Kidney epithelial cell (primary cell): ENCODE measurements at regions not wholly inside any gene's neighbourhood (a gene's known extent, or its start where the extent isn't known, plus 50 kb on each side); places are given as distances from the start of the nearest gene placed in this dataset.

Source experiments
- DNase-seq: peaks from one replicate; pipeline ENCODE4 v3.0.0-alpha.2; 2010; ENCODE audit warnings: low read depth
- H3K27me3 ChIP-seq: 2 replicates; pipeline ENCODE4 v1.6.0; 2011; ENCODE audit warnings: low read length; ENCODE audit not compliant: control insufficient read depth, insufficient read depth
- H3K36me3 ChIP-seq: 2 replicates; pipeline ENCODE4 v1.5.1; 2011; ENCODE audit warnings: low read length; ENCODE audit not compliant: control insufficient read depth, insufficient read depth
- H3K4me3 ChIP-seq: 2 replicates; pipeline ENCODE4 v1.5.1; 2011; ENCODE audit warnings: low read depth, mild to moderate bottlenecking, control low read depth, low read length
- CTCF ChIP-seq: IDR thresholded peaks from 2 replicates; pipeline ENCODE4 v1.5.1; 2011; ENCODE audit warnings: mild to moderate bottlenecking, moderate library complexity, low read length, control low read depth, inconsistent platforms; ENCODE audit not compliant: insufficient read depth, poor library complexity, severe bottlenecking

- DNase-seq, result no peak
- H3K27me3 ChIP-seq, result no peaks in the 10 kb centered on the region
- no peak overlapping the region for H3K4me3 ChIP-seq
- TF ChIP-seq CTCF, result no peak
- H3K36me3 ChIP-seq, result no peaks in the 10 kb centered on the region
These were observed 131.8 kb upstream of the HS6ST1 start for GRCh38 chr2:128450211-128451024.

- Histone ChIP-seq H3K4me3 (no peak overlapping the region), H3K36me3 (no peaks in the 10 kb centered on the region), H3K27me3 (no peaks in the 10 kb centered on the region)
- no peak for DNase-seq
- no peak for TF ChIP-seq CTCF
These were observed 132.7 kb upstream of the HS6ST1 start for GRCh38 chr2:128451084-128452023.

GRCh38 chr2:128452024-128452411, 133.3 kb upstream of the HS6ST1 start:
- DNase-seq, result no peak

GRCh38 chr2:128452536-128453530, 134.2 kb upstream of the HS6ST1 start:
- TF ChIP-seq CTCF, result no peak

More at GRCh38 chr2:128452024-128452411, 133.3 kb upstream of the HS6ST1 start:
- Histone ChIP-seq H3K36me3 (no peaks in the 10 kb centered on the region), H3K4me3 (no peak overlapping the region), H3K27me3 (no peaks in the 10 kb centered on the region)
- TF ChIP-seq CTCF, result no peak

GRCh38 chr2:128454980-128455720, 136.5 kb upstream of the HS6ST1 start:
- H3K4me3 ChIP-seq, result no peak overlapping the region
- H3K36me3 ChIP-seq, result no peaks in the 10 kb centered on the region
- DNase-seq, result no peak
- TF ChIP-seq CTCF, result no peak
- H3K27me3 ChIP-seq, result no peaks in the 10 kb centered on the region

More at GRCh38 chr2:128452536-128453530, 134.2 kb upstream of the HS6ST1 start:
- no peak for DNase-seq
- no peak overlapping the region for H3K4me3 ChIP-seq
- H3K36me3 ChIP-seq, result no peaks in the 10 kb centered on the region
- no peaks in the 10 kb centered on the region for H3K27me3 ChIP-seq
